ENCODE measurements at regions not wholly inside any gene's neighbourhood (a gene's known extent, or its start where the extent isn't known, plus 50 kb on each side); places are given as distances from the start of the nearest gene placed in this dataset.

- intact Hi-C loops (cut with micrococcal nuclease; ENCODE audit: unreplicated experiment) = loop anchor here (2.0 kb wide), 1 partner anchor 313 kb away; no protein-coding TSS in a partner anchor
- peak; percentile 66 for DNase-seq (ENCODE audit: low spot score)
- CTCF ChIA-PET = interaction anchor here (2.4 kb wide), 1 partner anchor 312 kb away, joined by 10 read pairs; no protein-coding TSS in a partner anchor
- TF ChIP-seq EZH2 (IDR thresholded peaks at IDR 0.05; ENCODE audit: borderline replicate concordance, low read depth, low read length, poor library complexity, severe bottlenecking) = no peak
- TF ChIP-seq CTCF (conservative IDR thresholded peaks at IDR 0.05; ENCODE audit: low read depth, low read length) = peak; percentile 77
- POLR2A ChIA-PET (ENCODE audit: low non-redundant PET) = no interaction called here
- H3K27me3 ChIP-seq (replicated peaks; ENCODE audit: insufficient read depth, low read depth, low read length, poor library complexity) = no peaks in the 10 kb centered on the region
- peaks cover 5% of the 10 kb centered on the region for H3K9me3 ChIP-seq (ENCODE audit: low read depth, low read length, poor library complexity, severe bottlenecking)
- H3K4me3 ChIP-seq (ENCODE audit: low read depth, low read length, poor library complexity, severe bottlenecking) = no peak overlapping the region
- H3K4me1 ChIP-seq (ENCODE audit: insufficient read depth, low read length, poor library complexity, severe bottlenecking) = no peaks in the 10 kb centered on the region
- H3K36me3 ChIP-seq (ENCODE audit: insufficient read depth, low read length, poor library complexity, severe bottlenecking) = no peaks in the 10 kb centered on the region
- no TSS peak for BruUV-seq (replicated peaks)
- H3K27ac ChIP-seq (ENCODE audit: low read depth, low read length, poor library complexity, severe bottlenecking) = no peak overlapping the region
These were observed 56.7 kb upstream of the RAB38 start for GRCh38 chr11:88231894-88232482.

GRCh38 chr11:88229303-88229702, 54.1 kb upstream of the RAB38 start:
- no peaks in the 10 kb centered on the region for H3K27me3 ChIP-seq (replicated peaks; ENCODE audit: insufficient read depth, low read depth, low read length, poor library complexity)
- H3K9me3 ChIP-seq (ENCODE audit: low read depth, low read length, poor library complexity, severe bottlenecking) = peaks cover 9% of the 10 kb centered on the region
- BruUV-seq (replicated peaks) = no TSS peak
- no peaks in the 10 kb centered on the region for H3K36me3 ChIP-seq (ENCODE audit: insufficient read depth, low read length, poor library complexity, severe bottlenecking)
- TF ChIP-seq CTCF (conservative IDR thresholded peaks at IDR 0.05; ENCODE audit: low read depth, low read length) = no peak
- no peak for TF ChIP-seq EZH2 (IDR thresholded peaks at IDR 0.05; ENCODE audit: borderline replicate concordance, low read depth, low read length, poor library complexity, severe bottlenecking)
- H3K4me1 ChIP-seq (ENCODE audit: insufficient read depth, low read length, poor library complexity, severe bottlenecking) = no peaks in the 10 kb centered on the region
- CTCF ChIA-PET = no interaction called here
- DNase-seq (ENCODE audit: low spot score) = no peak
- intact Hi-C loops (cut with micrococcal nuclease; ENCODE audit: unreplicated experiment) = no loop called here
- POLR2A ChIA-PET (ENCODE audit: low non-redundant PET) = no interaction called here
- no peak overlapping the region for H3K27ac ChIP-seq (ENCODE audit: low read depth, low read length, poor library complexity, severe bottlenecking)
- H3K4me3 ChIP-seq (ENCODE audit: low read depth, low read length, poor library complexity, severe bottlenecking) = no peak overlapping the region

Data from A673 (cell line).